ENCODE measurements at regions not wholly inside any gene's neighbourhood (a gene's known extent, or its start where the extent isn't known, plus 50 kb on each side); places are given as distances from the start of the nearest gene placed in this dataset.

DNA sequence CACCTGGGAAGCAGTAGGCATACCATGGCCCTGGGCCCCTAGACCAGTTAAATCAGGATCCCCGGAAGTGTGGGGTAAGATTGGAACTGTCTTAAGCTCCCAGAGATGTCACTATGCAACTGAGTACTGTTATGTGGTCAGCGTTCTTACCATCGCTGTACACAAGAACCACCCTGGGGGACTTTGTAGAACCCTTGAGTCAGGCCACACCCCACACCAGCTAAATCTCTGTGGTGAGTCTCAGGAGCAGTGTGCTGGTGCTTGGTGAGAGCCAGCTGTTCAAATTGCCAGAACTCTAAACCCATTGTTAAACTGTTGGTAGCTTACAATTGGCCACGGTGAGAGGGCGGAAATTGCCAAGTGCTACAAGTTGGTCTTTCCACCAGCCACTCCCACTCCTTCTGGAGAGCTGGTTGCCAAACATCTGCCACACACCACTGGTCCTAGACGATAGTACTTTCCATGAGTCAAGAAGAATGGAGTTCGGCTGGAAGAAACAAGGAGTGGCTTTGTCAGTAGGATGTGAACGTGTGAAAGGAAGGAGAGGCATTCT is 80.5 kb upstream of the SYNDIG1 start:
- H3K36me3 Mint-ChIP-seq (ENCODE audit: low read depth) = no peaks in the 10 kb centered on the region
- CTCF ChIA-PET = no interaction called here
- no peak for DNase-seq
- H3K9me3 Mint-ChIP-seq = no peaks in the 10 kb centered on the region
- H3K27ac Mint-ChIP-seq = no peak overlapping the region
- no peak overlapping the region for H3K4me3 Mint-ChIP-seq
- POLR2A ChIA-PET = no interaction called here
- peaks cover 7% of the 10 kb centered on the region for H3K4me1 Mint-ChIP-seq
- no peaks in the 10 kb centered on the region for H3K27me3 Mint-ChIP-seq

DNA sequence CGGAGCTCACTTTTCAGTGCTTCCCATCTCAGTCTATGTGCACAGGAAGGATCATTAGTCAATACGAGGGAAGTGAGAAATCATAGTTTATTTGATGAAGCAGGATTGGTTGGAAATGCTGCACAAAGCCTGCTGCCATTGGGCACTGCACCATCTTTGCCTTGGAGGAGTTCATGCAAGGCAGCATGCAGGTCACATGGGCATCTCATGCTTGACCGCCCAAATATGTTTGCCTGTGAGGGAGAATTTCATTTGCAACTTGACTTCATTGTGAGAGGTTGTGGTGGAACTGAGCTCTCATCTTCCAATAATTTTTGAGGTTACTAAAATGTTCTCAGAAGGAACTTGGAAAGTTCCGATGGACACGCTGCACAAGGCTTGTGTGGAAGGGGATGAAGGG is 83.9 kb upstream of the SYNDIG1 start:
- Mint-ChIP-seq H3K27me3 (no peaks in the 10 kb centered on the region), H3K36me3 (ENCODE audit: low read depth) (no peaks in the 10 kb centered on the region), H3K4me3 (no peak overlapping the region), H3K4me1 (peaks cover 7% of the 10 kb centered on the region), H3K27ac (no peak overlapping the region), H3K9me3 (no peaks in the 10 kb centered on the region)
- CTCF ChIA-PET = no interaction called here
- POLR2A ChIA-PET = no interaction called here
- DNase-seq = no peak

DNA sequence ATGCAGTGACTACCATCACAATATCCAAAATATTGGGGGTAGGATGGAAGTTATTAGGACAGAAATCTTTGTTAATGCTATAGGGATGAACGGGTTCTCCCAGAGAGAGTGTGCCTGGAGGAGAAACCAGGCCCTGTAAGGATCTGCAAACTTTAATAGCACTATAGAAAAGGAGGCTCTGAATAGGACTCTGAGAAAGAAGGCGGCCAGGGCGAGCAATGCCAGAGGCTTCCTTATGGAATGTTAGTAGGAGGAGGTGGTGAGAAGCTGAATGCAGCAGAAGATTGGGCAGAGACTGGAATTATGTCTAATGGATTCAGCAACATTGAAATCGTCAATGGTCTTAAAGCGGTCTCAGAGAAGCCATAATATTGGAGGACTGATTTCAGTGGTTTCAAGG is 84.6 kb upstream of the SYNDIG1 start:
- no peaks in the 10 kb centered on the region for H3K27me3 Mint-ChIP-seq
- H3K9me3 Mint-ChIP-seq = no peaks in the 10 kb centered on the region
- POLR2A ChIA-PET = no interaction called here
- CTCF ChIA-PET = no interaction called here
- no peak overlapping the region for H3K27ac Mint-ChIP-seq
- no peak for DNase-seq
- H3K4me3 Mint-ChIP-seq = no peak overlapping the region
- no peaks in the 10 kb centered on the region for H3K36me3 Mint-ChIP-seq (ENCODE audit: low read depth)
- H3K4me1 Mint-ChIP-seq = peaks cover 5% of the 10 kb centered on the region

GRCh38 chr20:24382743-24383142 is 86.7 kb upstream of the SYNDIG1 start:
- ChIA-PET CTCF (no interaction called here), POLR2A (no interaction called here)
- Mint-ChIP-seq H3K4me1 (no peaks in the 10 kb centered on the region), H3K4me3 (no peak overlapping the region), H3K27me3 (no peaks in the 10 kb centered on the region), H3K36me3 (ENCODE audit: low read depth) (no peaks in the 10 kb centered on the region), H3K27ac (no peak overlapping the region), H3K9me3 (no peaks in the 10 kb centered on the region)
- no peak for DNase-seq

GRCh38 chr20:24382331-24382730 is 87.1 kb upstream of the SYNDIG1 start:
- CTCF ChIA-PET = no interaction called here
- POLR2A ChIA-PET = no interaction called here
- Mint-ChIP-seq H3K4me3 (no peak overlapping the region), H3K4me1 (no peaks in the 10 kb centered on the region), H3K36me3 (ENCODE audit: low read depth) (no peaks in the 10 kb centered on the region), H3K27ac (no peak overlapping the region), H3K9me3 (no peaks in the 10 kb centered on the region), H3K27me3 (no peaks in the 10 kb centered on the region)
- no peak for DNase-seq

DNA sequence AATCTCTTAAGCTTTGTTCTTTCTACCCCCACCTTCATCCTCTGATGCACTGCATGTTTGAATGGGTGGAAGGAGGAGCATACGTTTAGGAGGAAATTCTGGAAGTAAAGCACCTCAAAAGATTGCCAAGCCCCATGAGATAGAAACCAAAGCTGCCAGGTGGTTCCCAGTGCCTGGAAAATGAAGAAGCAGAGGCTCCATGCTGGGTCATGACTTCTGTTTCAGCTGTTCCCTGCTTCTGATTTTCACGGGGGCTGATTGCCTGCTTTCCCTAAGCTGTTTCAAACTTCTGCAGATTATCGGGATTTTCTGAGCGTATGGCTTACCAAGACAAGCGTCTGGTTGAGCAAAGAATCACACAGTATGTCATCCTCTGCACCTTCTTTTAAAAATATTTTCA is 87.5 kb upstream of the SYNDIG1 start:
- CTCF ChIA-PET = no interaction called here

GRCh38 chr20:24379484-24379927 is 89.9 kb upstream of the SYNDIG1 start:
- ChIA-PET POLR2A (no interaction called here), CTCF (no interaction called here)
- H3K27ac Mint-ChIP-seq = no peak overlapping the region
- H3K4me1 Mint-ChIP-seq = no peaks in the 10 kb centered on the region
- no peaks in the 10 kb centered on the region for H3K27me3 Mint-ChIP-seq
- H3K4me3 Mint-ChIP-seq = no peak overlapping the region
- H3K36me3 Mint-ChIP-seq (ENCODE audit: low read depth) = no peaks in the 10 kb centered on the region
- H3K9me3 Mint-ChIP-seq = no peaks in the 10 kb centered on the region
- no peak for DNase-seq

More for the DNA sequence above, 87.5 kb upstream of the SYNDIG1 start:
- POLR2A ChIA-PET = no interaction called here
- no peaks in the 10 kb centered on the region for H3K36me3 Mint-ChIP-seq (ENCODE audit: low read depth)
- DNase-seq = no peak
- H3K9me3 Mint-ChIP-seq = no peaks in the 10 kb centered on the region
- H3K4me1 Mint-ChIP-seq = no peaks in the 10 kb centered on the region
- no peak overlapping the region for H3K4me3 Mint-ChIP-seq
- no peaks in the 10 kb centered on the region for H3K27me3 Mint-ChIP-seq
- no peak overlapping the region for H3K27ac Mint-ChIP-seq

GRCh38 chr20:24378661-24379483 is 90.6 kb upstream of the SYNDIG1 start:
- no peaks in the 10 kb centered on the region for H3K9me3 Mint-ChIP-seq
- no peaks in the 10 kb centered on the region for H3K4me1 Mint-ChIP-seq
- ChIA-PET POLR2A (no interaction called here), CTCF (no interaction called here)
- DNase-seq = no peak
- no peak overlapping the region for H3K27ac Mint-ChIP-seq
- no peak overlapping the region for H3K4me3 Mint-ChIP-seq
- no peaks in the 10 kb centered on the region for H3K36me3 Mint-ChIP-seq (ENCODE audit: low read depth)
- no peaks in the 10 kb centered on the region for H3K27me3 Mint-ChIP-seq

GRCh38 chr20:24376311-24377099 is 92.9 kb upstream of the SYNDIG1 start:
- POLR2A ChIA-PET = no interaction called here
- H3K4me3 Mint-ChIP-seq = no peak overlapping the region

GRCh38 chr20:24373372-24373771 is 96.1 kb upstream of the SYNDIG1 start:
- ChIA-PET POLR2A (no interaction called here), CTCF (no interaction called here)
- H3K4me1 Mint-ChIP-seq = no peaks in the 10 kb centered on the region
- no peak for DNase-seq
- no peak overlapping the region for H3K4me3 Mint-ChIP-seq
- no peaks in the 10 kb centered on the region for H3K9me3 Mint-ChIP-seq
- no peaks in the 10 kb centered on the region for H3K36me3 Mint-ChIP-seq (ENCODE audit: low read depth)
- H3K27ac Mint-ChIP-seq = no peak overlapping the region
- H3K27me3 Mint-ChIP-seq = no peaks in the 10 kb centered on the region

More at GRCh38 chr20:24376311-24377099, 92.9 kb upstream of the SYNDIG1 start:
- Mint-ChIP-seq H3K27me3 (no peaks in the 10 kb centered on the region), H3K4me1 (no peaks in the 10 kb centered on the region), H3K27ac (no peak overlapping the region), H3K36me3 (ENCODE audit: low read depth) (no peaks in the 10 kb centered on the region), H3K9me3 (no peaks in the 10 kb centered on the region)
- DNase-seq = no peak
- CTCF ChIA-PET = no interaction called here

DNA sequence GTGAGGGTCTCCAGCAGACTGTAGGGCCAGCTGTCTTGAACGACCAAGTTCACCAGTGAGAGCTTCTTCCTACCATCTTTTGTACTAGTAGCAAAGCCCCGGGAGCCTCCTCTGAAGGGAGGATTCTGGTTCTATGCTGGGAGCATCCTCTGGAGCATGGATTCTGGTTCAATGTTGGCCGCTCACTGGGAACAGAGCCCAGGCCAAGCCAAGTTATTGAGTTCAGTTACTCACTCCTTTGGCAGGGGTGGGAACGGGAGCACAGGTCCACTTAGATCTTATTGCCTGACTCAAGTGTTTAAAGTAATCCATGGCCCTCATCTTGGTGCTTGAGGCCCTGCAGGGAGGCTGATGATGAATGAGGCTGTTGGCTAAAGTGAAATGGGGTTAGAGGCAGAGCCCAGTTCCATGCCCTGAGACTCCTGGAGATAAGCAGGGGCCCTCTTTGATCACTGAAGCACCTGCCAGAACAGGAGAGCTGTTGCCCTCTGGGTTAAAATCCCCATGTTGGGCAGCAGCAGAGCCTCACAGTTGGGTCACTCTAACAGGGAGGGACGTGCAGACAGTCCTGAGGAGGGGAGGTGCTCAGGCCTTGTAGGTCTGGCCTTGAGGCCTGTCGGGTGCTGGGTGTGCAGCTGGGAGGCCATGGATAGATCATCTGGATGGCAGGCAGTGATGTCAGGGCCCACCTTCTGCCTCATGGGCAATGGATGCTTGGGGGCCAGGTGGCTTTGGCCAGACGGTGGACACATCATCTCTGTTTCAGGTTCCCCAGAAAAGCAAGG is 98.3 kb upstream of the SYNDIG1 start:
- no peak for DNase-seq
- Mint-ChIP-seq H3K36me3 (ENCODE audit: low read depth) (no peaks in the 10 kb centered on the region), H3K4me1 (no peaks in the 10 kb centered on the region), H3K9me3 (no peaks in the 10 kb centered on the region), H3K4me3 (no peak overlapping the region), H3K27ac (no peak overlapping the region), H3K27me3 (no peaks in the 10 kb centered on the region)
- POLR2A ChIA-PET = no interaction called here
- CTCF ChIA-PET = no interaction called here

DNA sequence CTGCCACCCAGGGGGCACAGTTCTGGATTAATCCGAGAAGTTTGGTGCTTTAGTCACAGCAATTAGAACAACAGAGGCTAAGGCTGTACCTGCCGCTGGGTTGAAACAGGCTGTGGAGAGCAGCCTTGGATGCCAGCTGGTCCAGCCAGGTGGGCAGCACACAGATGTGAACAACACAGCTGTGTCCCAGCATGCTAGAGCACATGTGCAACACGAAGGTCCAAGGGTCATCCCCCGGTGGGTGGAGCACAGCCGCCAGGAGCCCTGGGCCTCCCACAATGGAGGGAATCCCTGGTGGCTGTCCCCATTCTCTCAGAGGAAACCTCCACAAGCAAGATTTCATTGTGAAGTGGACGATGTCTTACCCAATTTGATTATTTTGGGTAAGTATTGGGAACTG is 99.2 kb upstream of the SYNDIG1 start:
- ChIA-PET CTCF (no interaction called here), POLR2A (no interaction called here)
- H3K36me3 Mint-ChIP-seq (ENCODE audit: low read depth) = no peaks in the 10 kb centered on the region
- H3K27me3 Mint-ChIP-seq = no peaks in the 10 kb centered on the region
- H3K27ac Mint-ChIP-seq = no peak overlapping the region
- DNase-seq = no peak
- no peaks in the 10 kb centered on the region for H3K4me1 Mint-ChIP-seq
- H3K4me3 Mint-ChIP-seq = no peak overlapping the region
- H3K9me3 Mint-ChIP-seq = no peaks in the 10 kb centered on the region

- ChIA-PET POLR2A (interaction anchor here (1.6 kb wide), 1 partner anchor 8 kb away, joined by 3 read pairs; no protein-coding TSS in a partner anchor), CTCF (no interaction called here)
- Mint-ChIP-seq H3K9me3 (no peaks in the 10 kb centered on the region), H3K36me3 (ENCODE audit: low read depth) (no peaks in the 10 kb centered on the region), H3K27me3 (peaks cover 1% of the 10 kb centered on the region), H3K4me3 (no peak overlapping the region), H3K4me1 (no peaks in the 10 kb centered on the region), H3K27ac (no peak overlapping the region)
- no peak for DNase-seq
Observed at GRCh38 chr20:24368253-24368652, 101.2 kb upstream of the SYNDIG1 start.

Measured in activated CD4-positive, alpha-beta memory T cell treated with anti-CD3 and anti-CD28 coated beads, Interleukin-2, amount 10 ng/mL, durations not matched to agents 7 days and 5 days (primary cell).